ENCODE measurements at regions not wholly inside any gene's neighbourhood (a gene's known extent, or its start where the extent isn't known, plus 50 kb on each side); places are given as distances from the start of the nearest gene placed in this dataset.

DNA sequence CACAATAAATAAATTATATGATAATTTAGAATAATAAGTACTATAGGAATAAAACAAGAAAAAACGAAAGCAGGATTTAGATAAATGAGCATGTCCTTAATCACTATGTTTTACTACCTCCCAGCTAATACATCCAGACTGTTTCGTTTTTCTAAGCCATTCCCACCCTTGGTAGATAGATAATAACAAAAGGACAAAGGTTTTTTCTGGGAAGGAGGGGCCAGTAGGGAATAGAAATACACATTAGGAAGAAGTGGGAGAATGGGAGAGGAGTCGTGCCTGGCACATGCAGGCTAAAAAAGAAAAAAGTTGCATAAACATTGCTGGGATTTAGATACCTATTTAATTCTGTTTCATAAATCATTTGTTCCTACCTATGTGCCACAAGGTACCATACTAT, 97.1 kb downstream of the MTX3 start:
- ChIA-PET POLR2A (no interaction called here), CTCF (no interaction called here)
- no peak for DNase-seq (ENCODE audit: low read depth, low spot score)
- TF ChIP-seq CTCF (IDR thresholded peaks at IDR 0.05; ENCODE audit: insufficient read depth, low read length, missing control alignments) = no peak
- H3K4me3 ChIP-seq (ENCODE audit: low read depth, low read length) = no peak overlapping the region

- ChIA-PET CTCF (no interaction called here), POLR2A (no interaction called here)
- TF ChIP-seq CTCF (IDR thresholded peaks at IDR 0.05; ENCODE audit: insufficient read depth, low read length, missing control alignments) = no peak
- no peak for DNase-seq (ENCODE audit: low read depth, low spot score)
- H3K4me3 ChIP-seq (ENCODE audit: low read depth, low read length) = no peak overlapping the region
Observed at GRCh38 chr5:79893485-79893884, 97.6 kb downstream of the MTX3 start.

GRCh38 chr5:79890930-79891249, 100.2 kb downstream of the MTX3 start:
- CTCF ChIA-PET = no interaction called here
- POLR2A ChIA-PET = no interaction called here
- DNase-seq (ENCODE audit: low read depth, low spot score) = no peak
- no peak for TF ChIP-seq CTCF (IDR thresholded peaks at IDR 0.05; ENCODE audit: insufficient read depth, low read length, missing control alignments)
- no peak overlapping the region for H3K4me3 ChIP-seq (ENCODE audit: low read depth, low read length)

DNA sequence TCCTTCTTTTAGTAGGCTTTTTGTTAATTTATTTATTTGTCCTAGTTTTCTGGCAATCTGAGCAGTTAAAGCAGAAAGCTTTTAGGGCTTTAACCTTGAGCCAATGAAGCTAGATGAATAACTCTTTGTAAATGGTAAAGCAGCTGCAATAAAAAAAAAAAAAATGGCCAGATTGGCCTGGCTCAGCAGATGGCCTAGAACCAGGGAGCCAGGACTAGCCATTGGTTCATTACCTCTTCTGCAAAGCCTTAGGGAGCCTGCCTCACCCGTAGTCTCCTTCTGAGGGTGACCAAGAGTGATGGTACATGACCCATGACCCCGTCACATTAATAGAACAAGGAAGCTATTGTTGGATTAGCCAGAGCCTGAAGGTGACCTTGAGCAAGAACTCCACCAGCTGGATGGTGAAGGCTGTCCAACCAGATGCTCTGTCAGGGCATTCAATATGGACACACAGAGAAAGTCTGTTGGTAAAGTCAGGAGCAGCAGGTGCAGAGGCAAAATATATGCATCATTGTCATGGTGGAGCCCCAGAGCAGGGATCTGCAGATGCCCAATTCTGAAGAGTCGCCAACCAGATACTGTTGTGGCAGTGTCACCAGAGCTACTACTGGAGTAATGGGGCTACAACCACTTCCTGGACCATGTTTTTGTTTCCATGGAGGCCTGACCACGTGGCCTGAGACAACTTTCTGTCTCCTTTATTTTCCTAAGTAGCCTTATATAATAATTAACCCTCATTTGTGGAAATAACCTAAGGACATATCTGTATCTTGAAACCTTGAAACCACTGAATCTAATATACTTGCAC, 100.7 kb downstream of the MTX3 start:
- DNase-seq (ENCODE audit: low read depth, low spot score) = no peak
- TF ChIP-seq CTCF (IDR thresholded peaks at IDR 0.05; ENCODE audit: insufficient read depth, low read length, missing control alignments) = no peak
- ChIA-PET CTCF (no interaction called here), POLR2A (no interaction called here)
- no peak overlapping the region for H3K4me3 ChIP-seq (ENCODE audit: low read depth, low read length)

DNA sequence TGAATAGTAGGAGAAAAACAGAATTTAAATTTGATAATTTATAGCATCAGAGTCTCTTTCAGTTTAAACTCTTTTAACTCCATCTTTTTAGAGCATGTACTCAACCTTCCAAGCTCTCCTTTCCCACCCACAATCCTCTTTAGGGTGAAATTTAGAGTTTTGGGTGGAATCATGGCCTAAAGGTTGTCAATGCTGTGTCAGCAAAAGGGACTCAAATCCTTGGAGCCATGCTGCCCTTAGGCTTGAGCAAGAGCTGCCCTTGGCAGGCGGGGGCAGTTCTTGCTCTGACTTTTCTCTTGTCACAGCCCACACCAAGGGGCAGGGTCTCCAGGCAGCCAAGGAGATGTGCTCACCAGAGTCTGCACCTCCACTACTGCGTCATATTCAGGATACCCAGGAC, 102.4 kb downstream of the MTX3 start:
- ChIA-PET CTCF (interaction anchor here (1.2 kb wide), 1 partner anchor 10 kb away, joined by 3 read pairs; no protein-coding TSS in a partner anchor), POLR2A (no interaction called here)
- no peak for TF ChIP-seq CTCF (IDR thresholded peaks at IDR 0.05; ENCODE audit: insufficient read depth, low read length, missing control alignments)
- DNase-seq (ENCODE audit: low read depth, low spot score) = no peak
- no peak overlapping the region for H3K4me3 ChIP-seq (ENCODE audit: low read depth, low read length)

- TF ChIP-seq CTCF (IDR thresholded peaks at IDR 0.05; ENCODE audit: insufficient read depth, low read length, missing control alignments) = no peak
- H3K4me3 ChIP-seq (ENCODE audit: low read depth, low read length) = no peak overlapping the region
- no peak for DNase-seq (ENCODE audit: low read depth, low spot score)
- POLR2A ChIA-PET = no interaction called here
- CTCF ChIA-PET = no interaction called here
Observed at GRCh38 chr5:79886925-79887655, 104.0 kb downstream of the MTX3 start.
